K562 (cell line): ENCODE measurements at regions not wholly inside any gene's neighbourhood (a gene's known extent, or its start where the extent isn't known, plus 50 kb on each side); places are given as distances from the start of the nearest gene placed in this dataset.

ENCODE experiments used
- SMARCA4 ChIP-seq: fragments of 450-650 bp; IDR thresholded peaks from 2 replicates; pipeline ENCODE4 v1.6.1; 2016
- U2AF2 ChIP-seq: fragments of 200-400 bp; formaldehyde crosslinking; optimal IDR thresholded peaks from 2 replicates; pipeline ENCODE3; 2017; ENCODE audit warnings: low read depth, mild to moderate bottlenecking, low read length
- ZBTB11 ChIP-seq, 3 experiments: fragments of 200-800 bp in 1 of 3; fragments of 250-450 bp in 1 of 3; fragments of 450-650 bp in 1 of 3; sonication (Bioruptor Pico) in 1 of 3; sonication (Bioruptor generic) in 1 of 3; formaldehyde crosslinking in 1 of 3; IDR thresholded peaks; 2 replicates each; pipeline versions ENCODE4 v1.6.1 to v1.8.0; 2016 to 2022; ENCODE audit warnings: mild to moderate bottlenecking in 2 of 3, missing genetic modification characterization in 2 of 3, missing compliant biosample characterization in 1 of 3, moderate library complexity in 1 of 3
- ZKSCAN1 ChIP-seq: fragments of 150-350 bp; IDR thresholded peaks from 2 replicates; pipeline ENCODE4 v1.6.1; 2016; ENCODE audit warnings: low read depth, low read length
- ZNF253 ChIP-seq: fragments of 250-450 bp; sonication (Bioruptor Pico); conservative IDR thresholded peaks from 2 replicates; pipeline ENCODE4 v1.6.1; 2021; ENCODE audit warnings: mild to moderate bottlenecking
- ZNF316 ChIP-seq: fragments of 450-650 bp; IDR thresholded peaks from 2 replicates; pipeline ENCODE4 v1.6.1; 2016
- TF ChIP-seq, protein P1 (sequence below): fragments of 200-800 bp; sonication (Bioruptor generic); IDR thresholded peaks from 2 replicates; pipeline ENCODE4 v1.6.1; 2016; ENCODE audit warnings: missing genetic modification characterization, missing compliant biosample characterization
- TF ChIP-seq, protein P2 (sequence below): fragments of 250-450 bp; sonication (Bioruptor Pico); IDR thresholded peaks from 2 replicates; pipeline ENCODE4 v1.4.0; 2020; ENCODE audit warnings: borderline replicate concordance

DNA sequence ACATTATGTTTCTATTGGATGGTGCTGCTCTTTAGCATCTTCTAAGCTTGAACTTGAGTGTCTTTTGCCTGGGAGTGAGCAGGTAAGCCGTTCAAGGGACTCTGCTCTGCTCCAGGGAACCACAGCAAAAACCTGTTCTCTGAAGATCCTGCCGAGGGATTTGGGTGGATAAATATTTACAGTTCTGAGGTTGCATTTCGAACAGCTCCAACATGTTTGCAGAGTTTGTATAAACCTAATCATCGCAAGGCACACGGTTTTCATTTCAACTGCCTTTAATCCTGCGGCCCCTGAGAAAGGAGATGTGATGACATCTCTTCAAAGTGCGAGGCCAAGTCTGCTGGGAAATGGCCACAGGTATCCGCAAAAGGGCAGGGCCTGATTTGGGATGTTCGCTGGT, 293.4 kb downstream of the TFAP2C start (continued):
- TF ChIP-seq, protein P1, sequence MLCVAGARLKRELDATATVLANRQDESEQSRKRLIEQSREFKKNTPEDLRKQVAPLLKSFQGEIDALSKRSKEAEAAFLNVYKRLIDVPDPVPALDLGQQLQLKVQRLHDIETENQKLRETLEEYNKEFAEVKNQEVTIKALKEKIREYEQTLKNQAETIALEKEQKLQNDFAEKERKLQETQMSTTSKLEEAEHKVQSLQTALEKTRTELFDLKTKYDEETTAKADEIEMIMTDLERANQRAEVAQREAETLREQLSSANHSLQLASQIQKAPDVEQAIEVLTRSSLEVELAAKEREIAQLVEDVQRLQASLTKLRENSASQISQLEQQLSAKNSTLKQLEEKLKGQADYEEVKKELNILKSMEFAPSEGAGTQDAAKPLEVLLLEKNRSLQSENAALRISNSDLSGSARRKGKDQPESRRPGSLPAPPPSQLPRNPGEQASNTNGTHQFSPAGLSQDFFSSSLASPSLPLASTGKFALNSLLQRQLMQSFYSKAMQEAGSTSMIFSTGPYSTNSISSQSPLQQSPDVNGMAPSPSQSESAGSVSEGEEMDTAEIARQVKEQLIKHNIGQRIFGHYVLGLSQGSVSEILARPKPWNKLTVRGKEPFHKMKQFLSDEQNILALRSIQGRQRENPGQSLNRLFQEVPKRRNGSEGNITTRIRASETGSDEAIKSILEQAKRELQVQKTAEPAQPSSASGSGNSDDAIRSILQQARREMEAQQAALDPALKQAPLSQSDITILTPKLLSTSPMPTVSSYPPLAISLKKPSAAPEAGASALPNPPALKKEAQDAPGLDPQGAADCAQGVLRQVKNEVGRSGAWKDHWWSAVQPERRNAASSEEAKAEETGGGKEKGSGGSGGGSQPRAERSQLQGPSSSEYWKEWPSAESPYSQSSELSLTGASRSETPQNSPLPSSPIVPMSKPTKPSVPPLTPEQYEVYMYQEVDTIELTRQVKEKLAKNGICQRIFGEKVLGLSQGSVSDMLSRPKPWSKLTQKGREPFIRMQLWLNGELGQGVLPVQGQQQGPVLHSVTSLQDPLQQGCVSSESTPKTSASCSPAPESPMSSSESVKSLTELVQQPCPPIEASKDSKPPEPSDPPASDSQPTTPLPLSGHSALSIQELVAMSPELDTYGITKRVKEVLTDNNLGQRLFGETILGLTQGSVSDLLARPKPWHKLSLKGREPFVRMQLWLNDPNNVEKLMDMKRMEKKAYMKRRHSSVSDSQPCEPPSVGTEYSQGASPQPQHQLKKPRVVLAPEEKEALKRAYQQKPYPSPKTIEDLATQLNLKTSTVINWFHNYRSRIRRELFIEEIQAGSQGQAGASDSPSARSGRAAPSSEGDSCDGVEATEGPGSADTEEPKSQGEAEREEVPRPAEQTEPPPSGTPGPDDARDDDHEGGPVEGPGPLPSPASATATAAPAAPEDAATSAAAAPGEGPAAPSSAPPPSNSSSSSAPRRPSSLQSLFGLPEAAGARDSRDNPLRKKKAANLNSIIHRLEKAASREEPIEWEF (CRISPR knock-in tag): no peak
- no peak for TF ChIP-seq ZNF253
- TF ChIP-seq ZNF316: no peak
- no peak for TF ChIP-seq ZBTB11 (CRISPR knock-in tag; IDR thresholded peaks at IDR 0.05)
- no peak for TF ChIP-seq SMARCA4
- TF ChIP-seq ZKSCAN1: no peak
- TF ChIP-seq U2AF2: no peak
- TF ChIP-seq, protein P2, sequence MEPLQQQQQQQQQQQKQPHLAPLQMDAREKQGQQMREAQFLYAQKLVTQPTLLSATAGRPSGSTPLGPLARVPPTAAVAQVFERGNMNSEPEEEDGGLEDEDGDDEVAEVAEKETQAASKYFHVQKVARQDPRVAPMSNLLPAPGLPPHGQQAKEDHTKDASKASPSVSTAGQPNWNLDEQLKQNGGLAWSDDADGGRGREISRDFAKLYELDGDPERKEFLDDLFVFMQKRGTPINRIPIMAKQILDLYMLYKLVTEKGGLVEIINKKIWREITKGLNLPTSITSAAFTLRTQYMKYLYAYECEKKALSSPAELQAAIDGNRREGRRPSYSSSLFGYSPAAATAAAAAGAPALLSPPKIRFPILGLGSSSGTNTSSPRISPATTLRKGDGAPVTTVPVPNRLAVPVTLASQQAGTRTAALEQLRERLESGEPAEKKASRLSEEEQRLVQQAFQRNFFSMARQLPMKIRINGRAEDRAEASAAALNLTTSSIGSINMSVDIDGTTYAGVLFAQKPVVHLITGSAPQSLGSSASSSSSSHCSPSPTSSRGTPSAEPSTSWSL (CRISPR knock-in tag): no peak
